ENCODE measurements at regions not wholly inside any gene's neighbourhood (a gene's known extent, or its start where the extent isn't known, plus 50 kb on each side); places are given as distances from the start of the nearest gene placed in this dataset.
"Not testable (repeated sequence)": the region's sequence is repeated elsewhere in the genome, so short reads cannot be mapped to it uniquely, and the experiment has no call there.

DNA sequence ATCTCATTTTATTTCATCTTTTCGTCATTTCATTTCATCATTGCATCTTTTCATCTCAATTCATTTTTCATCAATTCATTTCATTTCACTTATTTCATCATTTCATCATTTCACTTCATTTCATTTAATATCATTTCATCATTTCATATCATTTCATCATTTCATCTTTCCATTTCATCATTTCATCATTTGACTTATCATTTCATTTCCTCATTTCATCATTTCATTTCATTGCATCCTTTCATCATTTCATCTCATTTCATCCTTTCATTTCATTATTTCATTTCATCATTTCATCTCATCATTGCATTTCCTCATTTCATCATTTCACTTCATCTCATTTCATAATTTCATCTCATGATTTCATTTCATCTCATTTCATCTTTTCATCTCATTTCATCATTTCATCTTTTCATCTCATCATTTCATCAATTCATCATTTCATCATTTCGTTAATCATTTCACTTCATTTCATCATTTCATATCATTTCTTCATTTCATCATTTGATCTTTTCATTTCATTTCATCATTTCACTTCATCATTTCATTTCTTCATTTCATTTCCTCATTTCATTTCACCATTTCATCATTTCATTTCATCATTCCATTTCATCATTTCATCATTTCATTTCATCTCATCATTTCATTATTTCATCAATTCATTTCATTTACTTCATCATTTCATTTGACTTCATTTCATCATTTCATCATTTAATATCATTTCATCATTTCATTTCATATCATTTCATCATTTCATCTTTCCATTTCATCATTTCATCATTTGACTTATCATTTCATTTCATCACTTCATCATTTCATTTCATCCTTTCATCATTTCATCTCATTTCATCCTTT is 176.2 kb downstream of the ZNF92 start:
- H3K4me3 ChIP-seq (ENCODE audit: low read depth, low read length) = not testable (repeated sequence)

DNA sequence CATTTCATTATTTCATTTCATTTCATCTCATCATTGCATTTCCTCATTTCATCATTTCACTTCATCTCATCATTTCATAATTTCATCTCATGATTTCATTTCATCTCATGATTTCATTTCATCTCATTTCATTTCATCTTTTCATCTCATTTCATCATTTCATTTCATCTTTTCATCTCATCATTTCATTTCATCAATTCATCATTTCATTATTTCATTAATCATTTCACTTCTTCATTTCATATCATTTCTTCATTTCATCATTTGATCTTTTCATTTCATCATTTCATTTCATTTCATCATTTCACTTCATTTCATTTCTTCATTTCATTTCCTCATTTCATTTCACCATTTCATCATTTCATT is 176.8 kb downstream of the ZNF92 start:
- H3K36me3 ChIP-seq (replicated peaks); H3K4me3 ChIP-seq (ENCODE audit: low read depth, low read length); DNase-seq; H3K27me3 ChIP-seq (replicated peaks); H3K27ac ChIP-seq; in situ Hi-C loops (cut with HindIII; ENCODE audit: low pct_ligation_motif_present, low sequenced_read_pairs): not testable (repeated sequence)

More for the DNA sequence above, 176.2 kb downstream of the ZNF92 start:
- H3K27ac ChIP-seq; DNase-seq; H3K27me3 ChIP-seq (replicated peaks); H3K36me3 ChIP-seq (replicated peaks); in situ Hi-C loops (cut with HindIII; ENCODE audit: low pct_ligation_motif_present, low sequenced_read_pairs): not testable (repeated sequence)

DNA sequence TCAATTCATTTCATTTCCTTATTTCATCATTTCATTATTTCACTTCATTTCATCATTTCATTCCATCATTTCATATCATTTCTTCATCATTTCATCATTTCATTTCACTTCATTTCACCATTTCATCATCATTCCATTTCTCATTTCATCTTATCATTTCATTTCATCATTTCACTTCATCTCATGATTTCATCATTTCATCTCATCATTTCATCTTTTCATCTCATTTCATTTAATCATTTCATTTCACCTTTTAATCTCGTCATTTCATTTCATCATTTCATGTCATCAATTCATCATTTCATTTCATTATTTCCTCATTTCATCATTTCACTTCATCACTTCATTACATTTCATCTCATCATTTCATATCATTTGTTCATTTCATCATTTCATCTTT is 177.4 kb downstream of the ZNF92 start:
- H3K27ac ChIP-seq; H3K27me3 ChIP-seq (replicated peaks); in situ Hi-C loops (cut with HindIII; ENCODE audit: low pct_ligation_motif_present, low sequenced_read_pairs): not testable (repeated sequence)

DNA sequence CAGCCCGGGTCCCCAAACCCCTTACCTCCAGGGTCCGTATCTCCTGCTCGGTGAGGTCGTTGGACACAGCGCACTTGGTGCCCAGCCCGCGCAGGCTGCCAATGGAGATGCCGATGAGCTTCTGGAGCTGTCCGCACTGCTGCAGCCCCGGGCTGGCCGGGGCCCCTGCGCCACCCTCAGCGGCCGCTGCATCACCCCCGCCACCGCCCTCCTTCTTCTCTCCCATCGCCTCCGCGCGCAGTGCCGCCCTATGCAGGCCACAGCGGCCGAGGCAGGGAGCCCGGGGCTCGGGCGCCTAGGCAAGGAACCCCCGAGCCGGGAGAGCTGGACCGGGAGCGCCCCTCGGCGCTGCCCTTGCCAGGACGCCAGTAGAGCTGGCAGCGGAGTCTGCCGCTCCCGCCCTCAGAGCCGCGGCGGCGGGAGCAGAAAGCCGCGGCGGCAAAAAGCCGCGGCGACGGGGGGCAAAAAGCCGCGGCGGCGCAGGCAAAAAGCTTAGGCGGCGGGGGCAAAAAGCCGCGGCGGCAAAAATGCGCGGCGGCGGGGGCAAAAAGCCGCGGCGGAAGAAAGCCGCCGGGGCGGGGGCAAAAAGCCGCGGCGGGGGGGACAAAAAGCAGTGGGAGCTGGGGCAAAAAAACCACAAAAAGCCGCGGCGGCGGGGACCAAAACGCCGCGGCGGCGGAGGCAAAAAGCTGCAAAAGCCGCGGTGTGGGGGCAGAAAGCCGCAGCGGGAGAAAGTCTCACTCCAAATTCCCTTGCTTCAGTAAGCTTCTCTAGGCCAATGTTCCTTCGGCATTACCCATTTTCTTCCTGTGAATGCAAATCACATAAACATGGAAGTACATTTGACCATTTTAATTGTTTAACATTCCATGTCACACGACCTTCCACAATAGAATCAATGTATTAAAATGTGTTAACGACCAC is 181.2 kb downstream of the ZNF92 start:
- H3K27me3 ChIP-seq (replicated peaks); H3K36me3 ChIP-seq (replicated peaks); H3K27ac ChIP-seq; DNase-seq; H3K4me3 ChIP-seq (ENCODE audit: low read depth, low read length); in situ Hi-C loops (cut with HindIII; ENCODE audit: low pct_ligation_motif_present, low sequenced_read_pairs): not testable (repeated sequence)

More for the DNA sequence above, 177.4 kb downstream of the ZNF92 start:
- DNase-seq; H3K36me3 ChIP-seq (replicated peaks); H3K4me3 ChIP-seq (ENCODE audit: low read depth, low read length): not testable (repeated sequence)

DNA sequence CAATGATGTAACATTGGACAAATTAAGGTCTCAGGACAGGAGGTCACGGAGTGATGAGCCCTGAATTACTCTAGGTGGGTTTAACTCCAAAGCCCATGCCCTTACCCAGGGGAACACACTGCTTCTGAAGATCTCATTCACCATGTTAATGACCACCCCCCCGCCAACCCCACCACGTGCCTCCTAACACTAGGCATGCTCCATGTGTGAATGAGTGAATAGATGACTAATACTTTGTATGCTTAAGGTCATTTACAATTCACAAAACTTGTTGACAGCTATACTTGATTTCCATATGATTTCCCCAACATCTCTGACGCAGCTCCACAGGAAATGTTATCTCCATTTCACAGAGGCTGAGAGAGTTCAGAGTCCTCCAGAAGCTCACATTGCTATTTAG is 184.9 kb downstream of the ZNF92 start:
- DNase-seq; H3K36me3 ChIP-seq (replicated peaks); H3K4me3 ChIP-seq (ENCODE audit: low read depth, low read length); in situ Hi-C loops (cut with HindIII; ENCODE audit: low pct_ligation_motif_present, low sequenced_read_pairs); H3K27me3 ChIP-seq (replicated peaks); H3K27ac ChIP-seq: not testable (repeated sequence)

GRCh38 chr7:65561786-65562372 is 188.2 kb downstream of the ZNF92 start:
- H3K27me3 ChIP-seq (replicated peaks); DNase-seq; H3K36me3 ChIP-seq (replicated peaks); H3K27ac ChIP-seq; H3K4me3 ChIP-seq (ENCODE audit: low read depth, low read length); in situ Hi-C loops (cut with HindIII; ENCODE audit: low pct_ligation_motif_present, low sequenced_read_pairs): not testable (repeated sequence)

DNA sequence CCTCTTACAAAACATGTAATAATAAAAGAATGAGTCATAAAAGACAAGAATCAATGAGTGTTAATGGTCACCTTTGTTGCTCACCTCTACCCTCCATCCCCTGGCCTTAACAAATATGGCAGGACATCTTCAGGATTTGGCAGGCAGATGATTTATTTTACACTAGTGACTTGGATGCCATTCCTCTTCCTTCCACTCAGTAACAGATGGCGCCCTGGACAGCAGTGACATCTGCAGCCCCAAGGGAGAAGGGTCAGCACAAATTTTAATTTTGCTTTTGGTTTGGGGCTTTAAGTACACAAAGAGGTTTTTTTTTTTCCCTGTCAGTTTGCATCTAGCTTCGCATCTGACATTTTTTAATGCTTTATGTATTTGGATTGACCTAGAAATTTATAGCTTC is 188.9 kb downstream of the ZNF92 start:
- H3K27ac ChIP-seq; H3K4me3 ChIP-seq (ENCODE audit: low read depth, low read length); in situ Hi-C loops (cut with HindIII; ENCODE audit: low pct_ligation_motif_present, low sequenced_read_pairs); DNase-seq; H3K27me3 ChIP-seq (replicated peaks); H3K36me3 ChIP-seq (replicated peaks): not testable (repeated sequence)
- TF ChIP-seq, protein P1, sequence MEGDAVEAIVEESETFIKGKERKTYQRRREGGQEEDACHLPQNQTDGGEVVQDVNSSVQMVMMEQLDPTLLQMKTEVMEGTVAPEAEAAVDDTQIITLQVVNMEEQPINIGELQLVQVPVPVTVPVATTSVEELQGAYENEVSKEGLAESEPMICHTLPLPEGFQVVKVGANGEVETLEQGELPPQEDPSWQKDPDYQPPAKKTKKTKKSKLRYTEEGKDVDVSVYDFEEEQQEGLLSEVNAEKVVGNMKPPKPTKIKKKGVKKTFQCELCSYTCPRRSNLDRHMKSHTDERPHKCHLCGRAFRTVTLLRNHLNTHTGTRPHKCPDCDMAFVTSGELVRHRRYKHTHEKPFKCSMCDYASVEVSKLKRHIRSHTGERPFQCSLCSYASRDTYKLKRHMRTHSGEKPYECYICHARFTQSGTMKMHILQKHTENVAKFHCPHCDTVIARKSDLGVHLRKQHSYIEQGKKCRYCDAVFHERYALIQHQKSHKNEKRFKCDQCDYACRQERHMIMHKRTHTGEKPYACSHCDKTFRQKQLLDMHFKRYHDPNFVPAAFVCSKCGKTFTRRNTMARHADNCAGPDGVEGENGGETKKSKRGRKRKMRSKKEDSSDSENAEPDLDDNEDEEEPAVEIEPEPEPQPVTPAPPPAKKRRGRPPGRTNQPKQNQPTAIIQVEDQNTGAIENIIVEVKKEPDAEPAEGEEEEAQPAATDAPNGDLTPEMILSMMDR (IDR thresholded peaks at IDR 0.05; ENCODE audit: low read depth, low read length, missing control alignments) = peak; percentile 15

- H3K27ac ChIP-seq; DNase-seq; H3K4me3 ChIP-seq (ENCODE audit: low read depth, low read length); H3K36me3 ChIP-seq (replicated peaks); H3K27me3 ChIP-seq (replicated peaks); in situ Hi-C loops (cut with HindIII; ENCODE audit: low pct_ligation_motif_present, low sequenced_read_pairs): not testable (repeated sequence)
Observed at GRCh38 chr7:65563333-65563732, 189.7 kb downstream of the ZNF92 start.

- H3K4me3 ChIP-seq (ENCODE audit: low read depth, low read length); H3K36me3 ChIP-seq (replicated peaks); DNase-seq; H3K27ac ChIP-seq; in situ Hi-C loops (cut with HindIII; ENCODE audit: low pct_ligation_motif_present, low sequenced_read_pairs); H3K27me3 ChIP-seq (replicated peaks): not testable (repeated sequence)
Observed at GRCh38 chr7:65568226-65568625, 194.6 kb downstream of the ZNF92 start.

DNA sequence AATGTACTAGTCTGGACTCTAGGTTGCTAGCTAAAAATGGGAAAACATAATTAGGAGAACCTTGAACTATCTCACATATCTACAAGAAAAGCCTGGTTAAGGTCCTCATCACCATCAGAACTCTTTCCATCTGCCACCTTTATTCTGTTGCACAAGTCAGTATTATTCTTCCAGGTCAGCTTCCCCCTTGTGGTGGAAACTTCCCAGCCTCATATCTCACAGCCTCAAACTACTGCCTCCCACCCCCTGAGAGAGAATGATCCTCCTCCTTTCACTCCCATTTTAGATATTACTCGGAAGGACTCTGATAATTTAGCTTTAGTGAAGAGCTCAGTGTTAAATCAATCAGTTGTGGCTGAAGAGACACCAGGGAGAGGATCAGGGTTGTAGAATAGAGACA is 197.3 kb downstream of the ZNF92 start:
- H3K4me3 ChIP-seq (ENCODE audit: low read depth, low read length); in situ Hi-C loops (cut with HindIII; ENCODE audit: low pct_ligation_motif_present, low sequenced_read_pairs); DNase-seq; H3K36me3 ChIP-seq (replicated peaks); H3K27me3 ChIP-seq (replicated peaks); H3K27ac ChIP-seq: not testable (repeated sequence)

GRCh38 chr7:65572581-65572980 is 198.9 kb downstream of the ZNF92 start:
- H3K27ac ChIP-seq; H3K36me3 ChIP-seq (replicated peaks); H3K4me3 ChIP-seq (ENCODE audit: low read depth, low read length); DNase-seq; in situ Hi-C loops (cut with HindIII; ENCODE audit: low pct_ligation_motif_present, low sequenced_read_pairs); H3K27me3 ChIP-seq (replicated peaks): not testable (repeated sequence)

DNA sequence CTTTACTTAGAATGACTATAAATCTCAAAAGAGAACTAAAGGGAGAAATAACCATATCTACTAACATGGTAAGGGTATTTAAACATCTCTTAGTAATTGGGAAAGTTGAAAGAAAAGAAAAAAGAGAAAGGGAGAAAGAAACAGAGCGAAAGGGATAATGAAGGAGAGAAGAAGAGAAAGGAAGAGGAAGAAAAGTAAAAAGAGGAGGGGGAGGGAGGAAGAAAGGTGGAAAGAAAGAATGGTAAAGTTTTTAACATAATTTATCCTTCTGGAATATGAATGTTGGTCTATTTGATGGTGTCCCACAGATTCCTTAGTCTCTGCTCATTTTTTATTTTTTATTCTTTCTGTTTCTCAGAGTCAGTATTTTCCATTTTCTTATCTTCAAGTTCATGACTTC is 202.7 kb downstream of the ZNF92 start:
- DNase-seq; H3K4me3 ChIP-seq (ENCODE audit: low read depth, low read length); H3K36me3 ChIP-seq (replicated peaks); H3K27ac ChIP-seq; H3K27me3 ChIP-seq (replicated peaks); in situ Hi-C loops (cut with HindIII; ENCODE audit: low pct_ligation_motif_present, low sequenced_read_pairs): not testable (repeated sequence)

DNA sequence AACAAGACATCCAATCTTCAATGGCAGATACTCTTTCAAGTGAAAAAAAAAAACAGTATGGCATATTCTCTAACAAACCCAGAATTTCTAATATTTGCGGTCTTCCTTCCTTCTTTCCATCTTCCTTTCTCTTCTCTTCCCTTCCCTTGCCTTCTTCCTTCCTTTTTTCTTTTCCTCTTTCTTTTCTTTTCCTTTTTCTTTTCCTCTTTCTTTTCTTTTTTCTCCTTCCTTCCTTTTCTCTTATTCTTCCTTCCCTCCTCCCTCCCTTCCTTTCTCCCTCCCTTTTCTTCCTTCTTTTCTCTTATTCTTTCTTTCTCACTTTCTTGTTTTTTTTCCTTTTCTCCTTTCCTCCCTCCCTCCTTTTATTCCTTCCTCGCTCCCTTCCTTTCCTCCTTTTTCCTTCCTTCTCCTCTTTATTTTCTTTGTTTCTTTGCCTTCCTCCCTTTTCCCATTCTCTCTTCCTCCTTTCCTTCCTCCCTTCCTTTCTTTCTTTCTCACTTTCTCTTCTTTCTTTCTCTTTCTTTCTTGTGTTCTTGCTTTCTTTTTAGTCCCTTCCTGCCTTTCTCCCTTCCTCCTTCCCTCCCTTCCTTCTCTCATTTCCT is 209.0 kb downstream of the ZNF92 start:
- H3K27ac ChIP-seq; H3K4me3 ChIP-seq (ENCODE audit: low read depth, low read length); in situ Hi-C loops (cut with HindIII; ENCODE audit: low pct_ligation_motif_present, low sequenced_read_pairs); H3K27me3 ChIP-seq (replicated peaks); DNase-seq; H3K36me3 ChIP-seq (replicated peaks): not testable (repeated sequence)
